Nephron (organoid): ENCODE measurements at regions not wholly inside any gene's neighbourhood (a gene's known extent, or its start where the extent isn't known, plus 50 kb on each side); places are given as distances from the start of the nearest gene placed in this dataset.

Experiments
- H3K27ac Mint-ChIP-seq, 3 experiments: 2 replicates each; pipeline ENCODE4 v1.8.0; 2020; ENCODE audit warnings: mixed read lengths in 3 of 3, mild to moderate bottlenecking in 2 of 3, moderate library complexity in 1 of 3
- H3K27me3 Mint-ChIP-seq: 2 replicates; pipeline ENCODE4 v1.8.0; 2021; ENCODE audit warnings: low read depth, mild to moderate bottlenecking, moderate library complexity, mixed read lengths
- H3K36me3 Mint-ChIP-seq: 2 replicates; pipeline ENCODE4 v1.8.0; 2020; ENCODE audit warnings: low read depth, mixed read lengths
- H3K4me1 Mint-ChIP-seq: 2 replicates; pipeline ENCODE4 v1.8.0; 2020; ENCODE audit warnings: mixed read lengths
- H3K4me3 Mint-ChIP-seq, 3 experiments: 2 replicates each; pipeline ENCODE4 v1.8.0; 2020; ENCODE audit warnings: mild to moderate bottlenecking in 3 of 3, mixed read lengths in 3 of 3, moderate library complexity in 2 of 3
- H3K9me3 Mint-ChIP-seq: 2 replicates; pipeline ENCODE4 v1.8.0; 2020; ENCODE audit warnings: mixed read lengths
- CTCF ChIP-seq, 3 experiments: fragments of 200-600 bp; sonication (generic); IDR thresholded peaks; one replicate each; pipeline ENCODE4 v1.5.0; 2021; ENCODE audit warnings: antibody characterized with exemption in 3 of 3; ENCODE audit not compliant: unreplicated experiment in 3 of 3

GRCh38 chr9:36779582-36779981 is 206.9 kb downstream of the MELK start:
- no peak overlapping the region for H3K27ac Mint-ChIP-seq
- H3K9me3 Mint-ChIP-seq = no peaks in the 10 kb centered on the region
- H3K27me3 Mint-ChIP-seq = peaks cover 44% of the 10 kb centered on the region
- H3K4me1 Mint-ChIP-seq = no peaks in the 10 kb centered on the region
- TF ChIP-seq CTCF (IDR thresholded peaks at IDR 0.05; ENCODE audit: unreplicated experiment in 3 of 3) = no peak
- H3K36me3 Mint-ChIP-seq = no peaks in the 10 kb centered on the region
- no peak overlapping the region for H3K4me3 Mint-ChIP-seq

GRCh38 chr9:36780186-36780585 is 207.5 kb downstream of the MELK start:
- H3K27ac Mint-ChIP-seq = no peak overlapping the region
- H3K4me3 Mint-ChIP-seq = no peak overlapping the region
- peaks cover 48% of the 10 kb centered on the region for H3K27me3 Mint-ChIP-seq
- H3K4me1 Mint-ChIP-seq = no peaks in the 10 kb centered on the region
- TF ChIP-seq CTCF (IDR thresholded peaks at IDR 0.05; ENCODE audit: unreplicated experiment in 3 of 3) = no peak
- H3K9me3 Mint-ChIP-seq = no peaks in the 10 kb centered on the region
- H3K36me3 Mint-ChIP-seq = no peaks in the 10 kb centered on the region

GRCh38 chr9:36781533-36781932 is 208.8 kb downstream of the MELK start:
- no peak for TF ChIP-seq CTCF (IDR thresholded peaks at IDR 0.05; ENCODE audit: unreplicated experiment in 3 of 3)
- H3K4me1 Mint-ChIP-seq = no peaks in the 10 kb centered on the region
- H3K36me3 Mint-ChIP-seq = no peaks in the 10 kb centered on the region
- H3K27ac Mint-ChIP-seq = no peak overlapping the region
- no peak overlapping the region for H3K4me3 Mint-ChIP-seq
- H3K27me3 Mint-ChIP-seq = peaks cover 52% of the 10 kb centered on the region
- no peaks in the 10 kb centered on the region for H3K9me3 Mint-ChIP-seq
